OCI-LY7 (cell line): ENCODE measurements at regions not wholly inside any gene's neighbourhood (a gene's known extent, or its start where the extent isn't known, plus 50 kb on each side); places are given as distances from the start of the nearest gene placed in this dataset.

Experiments used
- BruUV-seq: library from RNA; stranded (reverse); fragments of 400-500 nt; replicated peaks from 2 replicates; lab custom pipeline; 2021; lab: Mats Ljungman, UMichigan
- CTCF ChIA-PET: fragments of 300-600 bp; sonication (Branson Sonifier 250); formaldehyde crosslinking; loops from one replicate; lab custom pipeline; 2022; ENCODE audit warnings: antibody characterized with exemption; ENCODE audit not compliant: unreplicated experiment; lab: Charles Lee
- POLR2A ChIA-PET: fragments of 300-600 bp; sonication (Branson Sonifier 250); formaldehyde crosslinking; loops from one replicate; lab custom pipeline; 2022; ENCODE audit warnings: antibody characterized with exemption; lab: Charles Lee
- DNase-seq: peaks from one replicate; pipeline ENCODE4 v3.0.0-alpha.2; 2015; ENCODE audit warnings: low spot score
- H2AFZ ChIP-seq: fragments of 200-600 bp; sonication (generic), shearing (Covaris generic); 2 replicates; pipeline ENCODE4 v1.6.1; 2014; ENCODE audit warnings: mild to moderate bottlenecking, antibody characterized with exemption, low read length, moderate library complexity
- H3K27ac ChIP-seq: fragments of 200-600 bp; sonication (generic); 2 replicates; pipeline ENCODE4 v1.5.1; 2014; ENCODE audit warnings: mixed run types, low read depth, mild to moderate bottlenecking, moderate library complexity, low read length, inconsistent platforms; ENCODE audit not compliant: poor library complexity, severe bottlenecking
- H3K36me3 ChIP-seq: fragments of 200-600 bp; sonication (generic); 2 replicates; pipeline ENCODE4 v1.6.1; 2014; ENCODE audit warnings: mild to moderate bottlenecking, antibody characterized with exemption, low read length, moderate library complexity, mixed read lengths; ENCODE audit not compliant: insufficient read depth
- H3K4me1 ChIP-seq: fragments of 200-600 bp; sonication (generic); 2 replicates; pipeline ENCODE4 v1.5.1; 2014; ENCODE audit warnings: mild to moderate bottlenecking, low read length; ENCODE audit not compliant: insufficient read depth, poor library complexity, severe bottlenecking
- H3K4me2 ChIP-seq: fragments of 200-600 bp; sonication (generic); 2 replicates; pipeline ENCODE4 v1.6.1; 2014; ENCODE audit warnings: mild to moderate bottlenecking, low read length
- H3K4me3 ChIP-seq: fragments of 200-600 bp; sonication (generic); 2 replicates; pipeline ENCODE4 v1.5.1; 2014; ENCODE audit warnings: mild to moderate bottlenecking, low read depth, low read length; ENCODE audit not compliant: poor library complexity, severe bottlenecking
- H3K79me2 ChIP-seq: fragments of 200-600 bp; sonication (generic); 2 replicates; pipeline ENCODE4 v1.6.1; 2016; ENCODE audit warnings: low read depth, mild to moderate bottlenecking, low read length, moderate library complexity, mixed read lengths; ENCODE audit not compliant: insufficient read depth
- H3K9me2 ChIP-seq: fragments of 200-600 bp; sonication (generic); 2 replicates; pipeline ENCODE4 v1.6.1; 2016; ENCODE audit warnings: mild to moderate bottlenecking, low read length, mixed read lengths; ENCODE audit not compliant: insufficient read depth
- H3K9me3 ChIP-seq: fragments of 200-600 bp; sonication (generic); 2 replicates; pipeline ENCODE4 v1.6.1; 2014; ENCODE audit warnings: mild to moderate bottlenecking, mixed run types, low read length, mixed read lengths
- H4K20me1 ChIP-seq: fragments of 200-600 bp; sonication (generic); 2 replicates; pipeline ENCODE4 v1.6.1; 2014; ENCODE audit warnings: mild to moderate bottlenecking, antibody characterized with exemption, low read length, moderate library complexity, mixed read lengths; ENCODE audit not compliant: insufficient read depth
- EZH2phosphoT487 ChIP-seq: fragments of 200-600 bp; sonication (generic); IDR thresholded peaks from 2 replicates; pipeline ENCODE4 v1.6.1; 2018; ENCODE audit warnings: low read depth, borderline replicate concordance, mild to moderate bottlenecking, mixed run types, antibody characterized with exemption, low read length, moderate library complexity, mixed read lengths
- intact Hi-C: fragments of 100-400 bp; cut with micrococcal nuclease; formaldehyde crosslinking; loops from one replicate; pipeline ENCODE4 v1.10.0; 2022; ENCODE audit not compliant: unreplicated experiment
- TF ChIP-seq, protein P1 (sequence below): fragments of 200-600 bp; sonication (generic); conservative IDR thresholded peaks from 2 replicates; pipeline ENCODE4 v1.5.1; 2014; ENCODE audit warnings: mild to moderate bottlenecking, antibody characterized with exemption, low read length, moderate library complexity, mixed read lengths

DNA sequence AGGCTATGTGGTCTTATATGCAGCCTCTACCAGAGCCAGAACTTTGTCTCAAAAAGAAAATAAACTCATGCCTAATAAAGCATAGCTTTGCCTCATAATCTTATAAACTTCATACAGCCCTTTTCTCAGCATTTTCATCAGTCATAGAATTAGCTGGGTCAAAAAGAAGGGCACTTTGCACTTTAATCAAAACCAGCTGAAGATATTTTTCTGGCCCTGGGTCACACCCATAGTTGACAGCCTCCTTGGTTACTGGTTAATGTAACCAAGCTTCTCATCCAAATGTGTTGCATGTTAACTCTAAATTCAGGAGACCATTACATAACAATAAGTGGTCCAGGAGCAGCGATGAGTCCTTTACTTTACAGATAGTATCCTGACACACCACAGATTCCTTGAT lies 558.2 kb downstream of the FLRT2 start:
- Histone ChIP-seq H2AFZ (no peak overlapping the region), H3K4me1 (no peaks in the 10 kb centered on the region), H3K9me3 (no peaks in the 10 kb centered on the region), H3K9me2 (no peaks in the 10 kb centered on the region), H4K20me1 (no peaks in the 10 kb centered on the region), H3K79me2 (no peaks in the 10 kb centered on the region), H3K4me2 (no peak overlapping the region), H3K4me3 (no peak overlapping the region), H3K36me3 (no peaks in the 10 kb centered on the region), H3K27ac (no peak overlapping the region)
- CTCF ChIA-PET, result no interaction called here
- TF ChIP-seq EZH2phosphoT487, result no peak
- TF ChIP-seq, protein P1, sequence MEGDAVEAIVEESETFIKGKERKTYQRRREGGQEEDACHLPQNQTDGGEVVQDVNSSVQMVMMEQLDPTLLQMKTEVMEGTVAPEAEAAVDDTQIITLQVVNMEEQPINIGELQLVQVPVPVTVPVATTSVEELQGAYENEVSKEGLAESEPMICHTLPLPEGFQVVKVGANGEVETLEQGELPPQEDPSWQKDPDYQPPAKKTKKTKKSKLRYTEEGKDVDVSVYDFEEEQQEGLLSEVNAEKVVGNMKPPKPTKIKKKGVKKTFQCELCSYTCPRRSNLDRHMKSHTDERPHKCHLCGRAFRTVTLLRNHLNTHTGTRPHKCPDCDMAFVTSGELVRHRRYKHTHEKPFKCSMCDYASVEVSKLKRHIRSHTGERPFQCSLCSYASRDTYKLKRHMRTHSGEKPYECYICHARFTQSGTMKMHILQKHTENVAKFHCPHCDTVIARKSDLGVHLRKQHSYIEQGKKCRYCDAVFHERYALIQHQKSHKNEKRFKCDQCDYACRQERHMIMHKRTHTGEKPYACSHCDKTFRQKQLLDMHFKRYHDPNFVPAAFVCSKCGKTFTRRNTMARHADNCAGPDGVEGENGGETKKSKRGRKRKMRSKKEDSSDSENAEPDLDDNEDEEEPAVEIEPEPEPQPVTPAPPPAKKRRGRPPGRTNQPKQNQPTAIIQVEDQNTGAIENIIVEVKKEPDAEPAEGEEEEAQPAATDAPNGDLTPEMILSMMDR, result no peak
- POLR2A ChIA-PET, result no interaction called here
- no peak for DNase-seq
- BruUV-seq, result no TSS peak
- intact Hi-C loops, result no loop called here

DNA sequence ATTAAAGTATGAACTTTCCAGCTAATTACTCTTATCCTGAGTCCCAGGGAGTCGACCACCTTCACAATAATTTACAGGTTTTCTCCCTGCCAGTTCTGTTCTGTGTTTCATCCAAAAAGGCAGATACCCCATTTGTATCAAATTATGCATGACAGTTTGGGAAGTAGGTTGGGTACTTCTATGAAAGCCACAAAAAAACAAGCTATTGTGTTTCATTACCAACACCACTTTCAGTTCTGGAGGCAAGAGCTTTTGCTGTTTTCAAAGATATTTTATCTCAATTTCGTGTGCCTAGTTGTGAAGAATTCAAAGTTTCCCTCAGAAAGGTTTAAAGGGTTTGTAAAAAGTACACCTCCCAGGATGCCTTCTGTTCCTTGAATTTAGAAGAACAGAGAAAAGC lies 557.4 kb downstream of the FLRT2 start:
- ChIA-PET CTCF (no interaction called here), POLR2A (interaction anchor here (0.7 kb wide), 1 partner anchor 24 kb away, joined by 4 read pairs; no protein-coding TSS in a partner anchor)
- Histone ChIP-seq H2AFZ (no peak overlapping the region), H3K4me1 (no peaks in the 10 kb centered on the region), H3K79me2 (no peaks in the 10 kb centered on the region), H3K27ac (no peak overlapping the region), H3K36me3 (no peaks in the 10 kb centered on the region), H3K9me3 (no peaks in the 10 kb centered on the region), H3K9me2 (no peaks in the 10 kb centered on the region), H4K20me1 (no peaks in the 10 kb centered on the region), H3K4me3 (no peak overlapping the region), H3K4me2 (no peak overlapping the region)
- TF ChIP-seq, protein P1, result no peak
- no peak for TF ChIP-seq EZH2phosphoT487
- intact Hi-C loops, result no loop called here
- DNase-seq, result no peak
- BruUV-seq, result no TSS peak

DNA sequence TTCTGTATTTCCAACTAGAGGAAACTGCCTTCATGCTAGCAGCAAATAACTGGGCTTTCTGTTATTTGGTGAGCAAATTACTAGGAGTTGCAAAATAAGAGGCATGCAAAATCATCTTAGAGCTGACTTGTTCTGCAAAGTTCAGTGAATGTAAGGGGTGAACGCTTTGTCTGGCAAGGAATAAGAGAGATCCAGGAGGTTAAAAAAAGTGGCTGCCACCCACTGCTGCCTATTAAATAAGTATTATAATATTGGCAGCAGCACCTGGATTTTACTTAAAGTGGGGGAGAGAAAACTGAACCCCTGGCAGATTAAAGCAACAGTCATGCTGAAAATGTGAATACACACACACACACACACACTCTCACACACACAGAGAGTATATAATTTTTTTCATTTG lies 557.0 kb downstream of the FLRT2 start:
- H3K4me1 ChIP-seq, result no peaks in the 10 kb centered on the region
- H3K4me3 ChIP-seq, result no peak overlapping the region
- intact Hi-C loops, result no loop called here
- TF ChIP-seq, protein P1, result no peak
- TF ChIP-seq EZH2phosphoT487, result no peak
- ChIA-PET CTCF (no interaction called here), POLR2A (interaction anchor here (0.7 kb wide), 1 partner anchor 23 kb away, joined by 4 read pairs; no protein-coding TSS in a partner anchor)
- H3K27ac ChIP-seq, result no peak overlapping the region
- DNase-seq, result no peak
- H3K36me3 ChIP-seq, result no peaks in the 10 kb centered on the region
- BruUV-seq, result no TSS peak
- no peaks in the 10 kb centered on the region for H4K20me1 ChIP-seq
- H2AFZ ChIP-seq, result no peak overlapping the region
- H3K9me2 ChIP-seq, result no peaks in the 10 kb centered on the region
- H3K79me2 ChIP-seq, result no peaks in the 10 kb centered on the region
- H3K4me2 ChIP-seq, result no peak overlapping the region
- no peaks in the 10 kb centered on the region for H3K9me3 ChIP-seq
